HEK293 (cell line): ENCODE measurements at regions not wholly inside any gene's neighbourhood (a gene's known extent, or its start where the extent isn't known, plus 50 kb on each side); places are given as distances from the start of the nearest gene placed in this dataset.

Experiments used
- CTCF ChIP-seq: fragments of 450-650 bp; formaldehyde crosslinking; IDR thresholded peaks from 2 replicates; pipeline ENCODE4 v1.5.1; 2016; ENCODE audit warnings: missing biosample characterization, missing genetic modification characterization
- ZFP41 ChIP-seq: fragments of 450-650 bp; formaldehyde crosslinking; IDR thresholded peaks from 2 replicates; pipeline ENCODE4 v1.5.1; 2016; ENCODE audit warnings: missing biosample characterization, missing genetic modification characterization, borderline replicate concordance
- ZNF114 ChIP-seq: fragments of 450-650 bp; formaldehyde crosslinking; IDR thresholded peaks from 2 replicates; pipeline ENCODE4 v1.5.0; 2017; ENCODE audit warnings: missing biosample characterization, missing genetic modification characterization

DNA sequence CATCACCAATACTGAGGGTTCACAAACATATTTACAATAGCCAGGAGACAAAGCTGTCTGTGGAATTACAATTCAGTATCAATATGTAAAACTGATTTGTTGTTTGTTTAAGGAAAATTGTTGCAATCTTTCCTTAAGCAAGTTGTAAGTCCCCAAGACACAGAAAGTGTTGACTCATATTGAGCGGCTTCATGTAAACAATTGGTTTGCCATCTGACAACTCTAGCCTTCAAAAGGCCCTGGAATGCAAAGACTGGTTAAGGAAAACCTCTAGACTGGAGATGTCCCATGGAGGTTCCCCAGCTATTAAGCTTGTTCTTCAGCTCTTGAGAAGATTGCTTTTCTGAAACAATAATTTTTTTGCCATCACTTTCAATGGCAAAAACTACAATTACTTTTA lies 283.7 kb upstream of the PROK2 start:
- TF ChIP-seq ZNF114 (tag by site-specific recombination) (no peak), CTCF (tag by site-specific recombination) (no peak), ZFP41 (tag by site-specific recombination) (no peak)
